Stomach (tissue), 8 donors: ENCODE measurements at regions not wholly inside any gene's neighbourhood (a gene's known extent, or its start where the extent isn't known, plus 50 kb on each side); places are given as distances from the start of the nearest gene placed in this dataset.

Experiments used
- DNase-seq, 2 donors: peaks; one replicate each; pipeline versions ENCODE4 v3.0.0 to v3.0.0-alpha.2; 2013 to 2019
- H3K27ac ChIP-seq, 5 donors: fragments of 200-600 bp in 4 of 5; sonication (generic) in 4 of 5; one replicate each; pipeline ENCODE4 v1.5.1; 2013 to 2019; ENCODE audit warnings: mild to moderate bottlenecking in 1 of 5, moderate library complexity in 1 of 5
- H3K27me3 ChIP-seq, 3 donors: fragments of 200-600 bp; sonication (generic); one replicate each; pipeline ENCODE4 v1.5.1; 2017 to 2019; ENCODE audit warnings: mixed run types in 1 of 3
- H3K36me3 ChIP-seq, 4 donors: fragments of 200-600 bp; sonication (generic); 1 replicate in 3 of 4; 2 replicates in 1 of 4; pipeline ENCODE4 v1.5.1; 2016 to 2019
- H3K4me1 ChIP-seq, 4 donors: fragments of 200-600 bp; sonication (generic); one replicate each; pipeline ENCODE4 v1.5.1; 2016 to 2019
- H3K4me3 ChIP-seq, 4 donors: fragments of 200-600 bp; sonication (generic) in 3 of 4; one replicate each; pipeline ENCODE4 v1.5.1; 2016 to 2019; ENCODE audit warnings: mild to moderate bottlenecking in 1 of 4
- H3K9me3 ChIP-seq, 4 donors: fragments of 200-600 bp; sonication (generic); one replicate each; pipeline ENCODE4 v1.5.1; 2016 to 2019
- CTCF ChIP-seq, 7 experiments: fragments of 450-650 bp in 4 of 7; fragments of 200-600 bp in 3 of 7; sonication (generic) in 3 of 7; IDR thresholded peaks; one replicate each; pipeline ENCODE4 v1.5.1; 2016 to 2019; ENCODE audit warnings: antibody characterized with exemption in 7 of 7, control low read depth in 2 of 7, mild to moderate bottlenecking in 1 of 7
- EP300 ChIP-seq: sonication (generic); formaldehyde crosslinking; IDR thresholded peaks from one replicate; pipeline ENCODE4 v1.6.1; 2017; ENCODE audit warnings: antibody characterized with exemption
- POLR2A ChIP-seq, 4 donors: fragments of 450-650 bp; IDR thresholded peaks; one replicate each; pipeline ENCODE4 v1.6.1; 2016; ENCODE audit warnings: antibody characterized with exemption in 4 of 4, control low read depth in 2 of 4, mild to moderate bottlenecking in 1 of 4, moderate library complexity in 1 of 4
- POLR2AphosphoS5 ChIP-seq, 3 donors: sonication (generic); formaldehyde crosslinking; IDR thresholded peaks; one replicate each; pipeline ENCODE4 v1.6.1; 2016; ENCODE audit warnings: antibody characterized with exemption in 3 of 3
- WGBS, 5 donors: extraction: QIAGEN DNeasy Blood & Tissue Kit in 3 of 5; methylation state at CpG; one replicate each; pipeline versions ENCODE4 v1.1.5 to v1.1.7; 2013 to 2018; 5-methylcytosine and 5-hydroxymethylcytosine counted together
- intact Hi-C: fragments of 100-400 bp; cut with DNase I; formaldehyde crosslinking; loops from one replicate; pipeline ENCODE4 v1.15.1; 2023; ENCODE audit warnings: low total_unique reads
- donor health status: healthy with polysubstance abuse.
- donor health status: Bipolar disorder and iron deficiency.
- donor health status: healthy.

- H3K27me3 ChIP-seq = no peaks in the 10 kb centered on the region
- H3K4me1 ChIP-seq = no peaks in the 10 kb centered on the region
- no peaks in the 10 kb centered on the region for H3K36me3 ChIP-seq
- H3K27ac ChIP-seq = no peak overlapping the region
- intact Hi-C loops = no loop called here
- no peak for TF ChIP-seq EP300
- TF ChIP-seq POLR2AphosphoS5 (IDR thresholded peaks at IDR 0.05) = no peak
- no peak for TF ChIP-seq CTCF (IDR thresholded peaks at IDR 0.05)
- no peak for TF ChIP-seq POLR2A (IDR thresholded peaks at IDR 0.05)
- H3K4me3 ChIP-seq = no peak overlapping the region
- peaks cover 0 to 43% (median 33%) of the 10 kb centered on the region in 4 donors for H3K9me3 ChIP-seq
- no peak for DNase-seq
Observed at GRCh38 chr12:82207556-82207955, 150.6 kb downstream of the CCDC59 start.

DNA sequence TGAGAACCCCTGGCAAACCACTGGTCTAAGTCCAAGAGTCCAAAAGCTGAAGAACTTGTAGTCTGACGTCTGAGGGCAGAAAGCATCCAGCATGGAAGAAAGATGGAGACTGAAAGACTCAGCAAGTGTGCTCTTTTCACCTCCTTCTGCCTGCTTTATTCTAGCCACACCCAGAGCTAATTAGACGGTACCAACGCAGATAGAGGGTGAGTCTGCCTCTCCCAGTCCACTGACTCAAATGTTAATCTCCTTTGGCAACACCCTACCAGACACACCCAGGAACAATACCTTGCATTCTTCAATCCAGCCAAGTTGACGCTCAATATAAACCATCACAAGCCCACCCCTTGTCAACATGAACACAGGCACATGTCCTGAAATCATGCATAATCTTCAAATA lies 155.1 kb downstream of the CCDC59 start:
- Histone ChIP-seq H3K9me3 (peaks cover 0 to 29% (median 13%) of the 10 kb centered on the region in 4 donors), H3K36me3 (no peaks in the 10 kb centered on the region), H3K27ac (no peak overlapping the region), H3K4me1 (no peaks in the 10 kb centered on the region), H3K4me3 (no peak overlapping the region), H3K27me3 (no peaks in the 10 kb centered on the region)
- intact Hi-C loops = no loop called here
- no peak for DNase-seq
- 61 to 76% (median 64%) methylated on average over 4 of the region's 4 CpGs for WGBS, 5 donors
- TF ChIP-seq CTCF (IDR thresholded peaks at IDR 0.05) (no peak), POLR2AphosphoS5 (IDR thresholded peaks at IDR 0.05) (no peak), POLR2A (IDR thresholded peaks at IDR 0.05) (no peak), EP300 (no peak)

- H3K4me3 ChIP-seq = no peak overlapping the region
- no peaks in the 10 kb centered on the region for H3K4me1 ChIP-seq
- DNase-seq = no peak
- no peaks in the 10 kb centered on the region for H3K36me3 ChIP-seq
- peaks cover 0 to 11% (median 0%) of the 10 kb centered on the region in 4 donors for H3K9me3 ChIP-seq
- H3K27ac ChIP-seq = no peak overlapping the region
- intact Hi-C loops = no loop called here
- 84 to 95% (median 93%) methylated on average over 2 of the region's 2 CpGs for WGBS, 5 donors
- TF ChIP-seq POLR2AphosphoS5 (IDR thresholded peaks at IDR 0.05) = no peak
- TF ChIP-seq POLR2A (IDR thresholded peaks at IDR 0.05) = no peak
- TF ChIP-seq EP300 = no peak
- TF ChIP-seq CTCF (IDR thresholded peaks at IDR 0.05) = no peak
- no peaks in the 10 kb centered on the region for H3K27me3 ChIP-seq
Observed at GRCh38 chr12:82187595-82187994, 170.6 kb downstream of the CCDC59 start.

DNA sequence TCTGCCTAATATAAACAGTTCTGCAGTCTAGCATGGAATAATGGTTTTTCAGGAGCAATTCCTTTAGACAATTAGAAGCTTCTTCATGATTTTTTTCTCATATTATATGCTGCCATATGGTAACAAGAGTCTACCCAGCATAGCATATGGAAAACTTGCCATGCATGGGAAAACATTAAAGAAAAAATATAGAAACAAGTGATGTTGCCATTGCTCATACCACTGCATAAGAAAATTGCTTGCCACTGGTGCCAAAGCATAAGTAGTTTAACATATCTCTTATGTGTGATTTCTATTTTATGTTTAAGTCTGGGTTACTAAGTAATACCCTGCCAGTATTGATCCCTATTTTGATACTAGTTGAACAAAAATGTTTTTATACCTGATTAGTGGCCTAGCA lies 171.2 kb downstream of the CCDC59 start:
- Histone ChIP-seq H3K9me3 (peaks cover 0 to 11% (median 0%) of the 10 kb centered on the region in 4 donors), H3K4me3 (no peak overlapping the region), H3K27ac (no peak overlapping the region), H3K36me3 (no peaks in the 10 kb centered on the region), H3K27me3 (no peaks in the 10 kb centered on the region), H3K4me1 (no peaks in the 10 kb centered on the region)
- intact Hi-C loops = no loop called here
- DNase-seq = no peak
- TF ChIP-seq POLR2AphosphoS5 (IDR thresholded peaks at IDR 0.05) = no peak
- no peak for TF ChIP-seq EP300
- no peak for TF ChIP-seq CTCF (IDR thresholded peaks at IDR 0.05)
- no peak for TF ChIP-seq POLR2A (IDR thresholded peaks at IDR 0.05)
